Stromal cell of bone marrow (primary cell): ENCODE measurements at regions not wholly inside any gene's neighbourhood (a gene's known extent, or its start where the extent isn't known, plus 50 kb on each side); places are given as distances from the start of the nearest gene placed in this dataset.
"Not testable (repeated sequence)": the region's sequence is repeated elsewhere in the genome, so short reads cannot be mapped to it uniquely, and the experiment has no call there.

Experiments used
- DNase-seq: peaks from one replicate; pipeline ENCODE4 v3.0.0-alpha.2; 2012; ENCODE audit warnings: low read depth

DNA sequence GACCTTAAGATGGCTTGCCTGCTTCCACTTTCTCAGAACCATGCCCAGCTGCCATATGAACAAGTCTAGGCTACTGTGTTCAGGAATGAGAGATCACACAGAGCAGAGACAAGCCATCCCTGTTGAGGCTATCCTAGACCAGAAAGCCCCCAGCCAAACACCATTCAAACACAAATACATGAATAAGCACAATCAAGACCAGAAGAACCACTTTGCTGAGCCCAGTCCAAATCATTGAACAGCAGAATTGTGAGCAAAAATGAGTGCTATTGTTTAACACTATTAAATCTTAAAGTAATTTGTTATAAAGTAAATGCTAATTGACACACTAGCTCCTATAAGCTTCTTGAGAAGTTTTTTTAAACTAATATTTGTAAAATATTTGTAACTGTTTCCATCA is 79.0 kb upstream of the LYZL1 start:
- DNase-seq: no peak

DNA sequence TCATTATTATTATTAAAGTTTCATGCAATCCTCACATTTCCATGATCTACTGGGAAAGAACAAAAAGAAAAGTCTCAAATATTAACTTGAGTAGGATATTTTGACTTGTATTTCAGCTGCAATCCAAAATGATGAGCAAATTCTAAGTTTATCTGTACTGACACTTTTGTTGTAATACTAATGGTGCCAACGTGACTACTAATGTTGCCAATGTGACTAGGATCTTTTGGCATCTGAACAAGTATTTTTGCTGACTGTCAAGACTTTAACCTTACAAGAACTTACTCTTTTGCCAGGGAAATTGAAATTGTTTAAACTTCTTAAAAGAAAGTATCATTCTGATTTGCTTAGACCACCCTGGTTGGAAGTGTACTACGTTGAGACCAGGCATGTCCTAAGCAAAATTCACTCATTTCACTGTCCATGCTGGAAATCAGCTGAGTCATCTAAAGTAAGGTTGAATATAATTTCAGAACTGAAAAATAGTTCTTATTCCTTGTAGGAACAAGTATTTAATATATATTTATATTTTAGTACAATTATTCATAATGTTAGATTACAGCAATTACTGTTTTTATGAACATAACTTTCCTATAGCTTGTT is 78.5 kb upstream of the LYZL1 start:
- DNase-seq: no peak

DNA sequence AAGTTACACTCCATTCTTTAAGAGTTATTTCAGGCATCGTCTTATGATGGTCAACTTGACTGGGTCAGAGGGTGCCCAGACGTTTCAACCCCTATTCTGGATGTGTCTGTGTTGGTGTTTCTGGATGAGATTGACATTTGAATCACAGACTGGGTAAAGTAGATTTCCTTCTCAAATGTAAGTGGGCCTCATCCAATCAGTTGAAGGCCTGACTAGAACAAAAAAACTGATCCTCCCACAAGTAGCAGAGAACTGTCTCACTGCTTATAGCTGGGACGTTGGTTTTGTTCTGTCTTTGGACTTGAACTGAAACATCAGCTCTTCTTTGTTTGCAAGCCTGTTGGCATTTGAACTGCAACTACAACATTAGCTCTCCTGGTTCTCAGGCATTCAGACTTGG is 76.3 kb upstream of the LYZL1 start:
- no peak for DNase-seq

DNA sequence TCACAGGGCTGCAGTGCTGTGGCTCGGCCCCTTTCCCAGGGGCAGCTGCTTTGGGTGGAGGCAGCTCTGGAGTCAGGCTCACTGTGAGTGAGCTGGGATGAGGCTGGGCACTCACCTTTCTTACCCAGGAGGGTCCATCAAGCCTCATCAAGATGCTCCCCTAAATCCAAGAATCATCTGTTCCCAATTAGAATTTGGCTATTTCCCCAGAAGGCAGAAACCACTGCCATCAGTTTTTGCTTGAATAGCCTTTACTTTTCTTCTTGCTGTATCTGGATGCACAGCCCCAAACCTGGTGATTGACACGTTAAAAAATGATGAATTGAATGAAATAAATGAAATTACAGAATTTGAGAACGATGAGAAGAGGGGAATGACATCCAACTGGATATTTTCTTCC is 74.3 kb upstream of the LYZL1 start:
- no peak for DNase-seq

DNA sequence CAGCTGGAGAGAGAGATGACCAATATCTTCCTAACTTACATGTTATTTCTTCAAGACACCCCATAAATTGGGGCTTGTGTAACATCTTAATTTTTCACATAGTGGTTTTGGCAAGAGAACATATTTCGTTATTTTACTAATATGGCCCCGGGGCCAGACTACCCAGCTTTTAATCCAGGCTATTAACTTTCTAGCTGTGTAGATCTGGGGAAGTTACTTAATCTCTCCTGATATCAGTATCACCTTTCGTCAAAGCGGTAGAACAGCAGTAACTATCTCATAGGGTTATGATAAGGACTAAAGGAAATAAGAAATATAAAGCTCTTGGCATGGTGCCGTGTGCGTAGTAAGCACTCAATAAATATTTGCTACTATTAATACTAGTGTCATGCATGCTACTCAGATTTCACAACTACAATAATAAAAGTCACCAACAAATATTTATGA is 71.6 kb upstream of the LYZL1 start:
- DNase-seq: no peak

DNA sequence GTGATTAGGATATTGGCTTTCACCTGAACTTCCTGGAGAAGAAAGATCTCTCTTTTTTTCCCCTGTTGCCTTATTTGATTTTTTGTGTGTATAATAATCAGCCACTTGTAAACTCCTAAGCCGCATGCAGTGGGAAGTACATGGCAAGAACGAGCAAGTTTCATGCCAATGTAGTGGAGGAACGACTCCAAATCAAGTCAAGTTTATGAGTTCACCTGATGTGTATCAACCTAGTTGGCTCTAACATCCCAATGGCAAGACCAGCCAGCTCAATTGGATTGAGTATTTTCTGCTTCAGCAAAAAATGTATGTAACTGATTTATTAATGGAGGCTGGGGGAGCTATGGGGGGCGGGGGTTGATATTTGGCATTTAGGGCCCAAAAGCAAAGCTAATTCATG is 65.5 kb upstream of the LYZL1 start:
- DNase-seq: no peak

DNA sequence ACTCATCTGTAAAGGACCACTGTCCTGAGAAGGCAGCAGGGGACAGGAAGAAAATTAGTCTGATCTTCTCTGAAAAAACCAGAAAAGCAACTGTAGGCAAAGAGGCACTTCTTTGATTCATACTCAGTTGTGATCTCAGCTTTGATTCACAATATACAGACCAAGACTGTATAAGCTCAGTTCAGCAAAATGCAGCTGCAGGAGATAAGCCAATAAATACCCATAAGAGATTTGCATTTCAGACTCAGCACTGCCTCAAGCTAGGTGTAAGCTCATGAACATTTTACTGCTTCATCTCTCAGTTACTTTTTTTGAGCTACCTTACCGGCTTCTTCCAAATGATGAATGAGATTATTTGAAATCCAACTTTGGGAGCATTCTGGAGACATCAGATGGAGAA is 64.2 kb upstream of the LYZL1 start:
- DNase-seq: no peak

DNA sequence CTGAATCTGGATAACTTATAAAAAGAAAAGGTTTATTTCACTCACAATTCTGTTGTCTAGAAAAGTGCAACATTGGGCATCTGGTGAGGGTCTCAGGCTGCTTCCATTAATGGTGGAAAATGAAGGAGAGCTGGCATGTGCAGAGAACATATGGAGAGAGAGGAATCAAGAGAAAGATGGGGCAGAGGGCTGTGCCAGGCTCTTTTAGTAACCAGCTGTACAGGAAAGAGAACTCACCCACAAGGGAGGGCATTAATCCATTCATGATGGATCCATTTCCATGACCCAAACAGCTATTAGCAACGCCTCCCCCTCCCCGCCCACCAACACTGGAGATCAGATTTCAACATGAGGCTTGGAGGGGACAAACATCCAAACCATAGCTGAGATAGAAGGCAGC is 61.7 kb upstream of the LYZL1 start:
- DNase-seq: no peak

- no peak for DNase-seq
Observed at GRCh38 chr10:29228562-29228961, 60.3 kb upstream of the LYZL1 start.

DNA sequence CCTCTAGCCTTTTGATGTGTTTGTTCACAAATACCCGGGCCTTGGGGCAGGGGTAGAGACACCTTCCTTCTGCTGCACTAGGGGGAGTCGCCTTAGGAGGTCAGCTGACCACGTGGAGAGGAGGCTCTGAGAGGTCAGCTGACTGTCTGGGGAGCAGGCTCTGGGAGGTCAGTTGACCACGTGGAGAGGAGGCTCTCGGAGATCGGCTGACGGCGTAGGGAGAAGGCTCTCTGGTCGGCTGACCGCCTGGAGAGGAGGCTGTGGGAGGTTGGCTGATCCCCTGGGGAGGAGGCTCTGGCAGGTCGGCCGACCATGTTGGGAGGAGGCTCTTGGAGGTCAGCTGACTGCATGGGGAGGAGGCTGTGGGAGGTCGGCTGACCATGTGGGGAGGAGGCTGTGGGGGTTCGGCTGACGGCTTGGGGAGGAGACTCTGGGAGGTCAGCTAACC is 59.6 kb upstream of the LYZL1 start:
- no peak for DNase-seq

DNA sequence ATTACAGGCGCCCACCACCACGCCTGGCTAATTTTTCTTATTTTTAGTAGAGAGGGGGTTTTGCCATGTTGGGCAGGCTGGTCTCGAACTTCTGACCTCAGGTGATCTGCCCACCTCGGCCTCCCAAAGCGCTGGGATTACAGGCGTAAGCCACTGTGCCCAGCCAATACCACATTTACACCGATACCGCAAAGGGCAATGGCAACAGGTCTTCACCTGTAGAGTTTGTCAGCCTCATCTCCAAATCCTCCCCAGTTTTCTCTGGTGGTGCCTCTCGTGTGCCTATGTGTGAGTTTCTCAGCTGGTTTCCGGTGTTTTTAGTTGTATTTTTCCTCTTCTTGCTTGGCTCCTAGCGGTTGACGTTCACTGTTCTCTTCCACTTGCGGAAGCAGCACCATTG is 52.0 kb upstream of the LYZL1 start:
- DNase-seq: not testable (repeated sequence)

GRCh38 chr10:29237786-29238185 is 51.1 kb upstream of the LYZL1 start:
- DNase-seq: no peak

- no peak for DNase-seq
Observed at GRCh38 chr10:29238523-29239135, 50.2 kb upstream of the LYZL1 start.
